LNCaP clone FGC (cell line): ENCODE measurements at regions not wholly inside any gene's neighbourhood (a gene's known extent, or its start where the extent isn't known, plus 50 kb on each side); places are given as distances from the start of the nearest gene placed in this dataset.

Experiments used
- DNase-seq: peaks from one replicate; pipeline ENCODE4 v3.0.0-alpha.2; 2011; ENCODE audit warnings: low read depth
- H3K4me3 ChIP-seq: 2 replicates; pipeline ENCODE4 v1.5.1; 2011; ENCODE audit warnings: mild to moderate bottlenecking, low read depth, low read length, control low read depth
- TF ChIP-seq, protein P1 (sequence below): IDR thresholded peaks from 2 replicates; pipeline ENCODE4 v1.5.1; 2012; ENCODE audit warnings: mild to moderate bottlenecking; ENCODE audit not compliant: control insufficient read depth, insufficient read depth; ENCODE audit errors: extremely low read depth

DNA sequence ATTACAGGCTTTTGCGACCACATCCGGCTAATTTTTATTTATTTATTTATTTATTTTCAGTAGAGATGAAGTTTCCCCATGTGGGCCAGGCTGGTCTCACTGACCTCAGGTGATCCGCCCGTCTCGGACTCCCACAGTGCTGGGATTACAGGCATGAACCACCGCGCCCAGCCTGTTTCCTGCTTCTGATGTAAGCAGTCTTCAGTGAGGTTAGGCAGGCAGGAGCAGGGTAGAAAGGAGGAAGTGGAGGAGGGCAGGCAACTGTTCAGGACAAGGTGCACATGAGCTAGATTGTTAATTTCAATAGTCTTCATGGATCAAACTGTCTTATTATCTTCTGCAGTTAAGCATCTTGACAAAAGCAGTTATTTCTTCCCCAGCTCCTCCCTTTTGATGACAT is 605.0 kb downstream of the CCSER2 start:
- no peak for DNase-seq
- TF ChIP-seq, protein P1, sequence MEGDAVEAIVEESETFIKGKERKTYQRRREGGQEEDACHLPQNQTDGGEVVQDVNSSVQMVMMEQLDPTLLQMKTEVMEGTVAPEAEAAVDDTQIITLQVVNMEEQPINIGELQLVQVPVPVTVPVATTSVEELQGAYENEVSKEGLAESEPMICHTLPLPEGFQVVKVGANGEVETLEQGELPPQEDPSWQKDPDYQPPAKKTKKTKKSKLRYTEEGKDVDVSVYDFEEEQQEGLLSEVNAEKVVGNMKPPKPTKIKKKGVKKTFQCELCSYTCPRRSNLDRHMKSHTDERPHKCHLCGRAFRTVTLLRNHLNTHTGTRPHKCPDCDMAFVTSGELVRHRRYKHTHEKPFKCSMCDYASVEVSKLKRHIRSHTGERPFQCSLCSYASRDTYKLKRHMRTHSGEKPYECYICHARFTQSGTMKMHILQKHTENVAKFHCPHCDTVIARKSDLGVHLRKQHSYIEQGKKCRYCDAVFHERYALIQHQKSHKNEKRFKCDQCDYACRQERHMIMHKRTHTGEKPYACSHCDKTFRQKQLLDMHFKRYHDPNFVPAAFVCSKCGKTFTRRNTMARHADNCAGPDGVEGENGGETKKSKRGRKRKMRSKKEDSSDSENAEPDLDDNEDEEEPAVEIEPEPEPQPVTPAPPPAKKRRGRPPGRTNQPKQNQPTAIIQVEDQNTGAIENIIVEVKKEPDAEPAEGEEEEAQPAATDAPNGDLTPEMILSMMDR = no peak
- no peak overlapping the region for H3K4me3 ChIP-seq

DNA sequence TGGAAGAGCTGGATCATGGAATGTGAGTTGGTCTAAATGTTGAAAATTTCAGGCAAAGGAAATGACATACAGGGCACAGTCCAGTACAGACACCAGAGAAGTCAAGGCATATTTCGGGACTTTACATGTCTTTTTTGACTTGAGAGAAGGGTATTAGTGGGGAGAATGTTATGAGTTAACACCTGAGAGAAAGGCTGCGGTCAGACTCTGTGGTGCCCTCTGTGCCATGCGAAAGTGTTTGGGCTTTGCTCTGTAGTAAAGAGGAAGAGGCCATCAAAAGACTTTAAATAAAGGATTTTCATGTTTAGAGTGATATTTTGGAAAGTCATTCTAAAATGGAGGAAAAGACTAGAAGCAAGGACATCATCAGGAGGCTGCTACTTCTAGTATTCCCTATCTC is 607.4 kb downstream of the CCSER2 start:
- TF ChIP-seq, protein P1 = no peak
- H3K4me3 ChIP-seq = no peak overlapping the region
- no peak for DNase-seq

DNA sequence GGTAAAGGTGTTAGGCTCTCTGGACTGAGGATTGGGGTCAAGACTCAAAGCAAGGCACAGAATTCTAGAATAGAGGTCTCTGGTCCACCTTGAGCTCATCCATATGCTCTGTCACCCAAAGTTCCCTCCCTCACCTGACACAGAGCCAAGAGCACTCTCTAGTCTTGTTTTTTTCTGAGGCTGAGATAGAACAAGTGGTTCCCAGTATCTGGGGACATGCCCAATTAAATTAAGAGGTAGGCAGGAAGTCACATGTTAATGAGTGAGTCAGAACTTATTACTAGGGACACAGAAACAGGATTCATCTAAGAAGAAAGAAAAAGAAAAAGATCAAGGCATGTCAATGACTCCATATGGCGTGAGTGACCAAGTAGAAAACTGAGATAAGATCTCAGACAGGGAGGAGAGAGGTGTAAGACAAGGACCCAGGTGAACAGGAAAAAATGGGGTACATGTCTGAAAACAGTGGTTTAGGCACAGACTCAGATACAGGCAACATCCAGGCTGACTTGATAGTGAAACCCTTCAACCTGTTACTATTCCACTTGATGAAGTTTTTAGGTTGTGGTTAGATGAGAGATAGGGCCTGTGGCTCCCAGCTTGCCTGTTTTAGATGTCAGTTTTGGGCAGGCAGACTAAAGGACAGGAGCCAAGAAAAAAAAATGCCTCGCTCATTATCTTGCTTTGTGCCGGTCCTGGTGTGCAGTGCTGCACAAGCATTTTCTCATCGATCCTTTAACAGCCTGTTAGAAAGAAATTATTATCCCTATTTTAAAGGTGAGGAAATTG is 609.9 kb downstream of the CCSER2 start:
- no peak for DNase-seq
- no peak overlapping the region for H3K4me3 ChIP-seq

DNA sequence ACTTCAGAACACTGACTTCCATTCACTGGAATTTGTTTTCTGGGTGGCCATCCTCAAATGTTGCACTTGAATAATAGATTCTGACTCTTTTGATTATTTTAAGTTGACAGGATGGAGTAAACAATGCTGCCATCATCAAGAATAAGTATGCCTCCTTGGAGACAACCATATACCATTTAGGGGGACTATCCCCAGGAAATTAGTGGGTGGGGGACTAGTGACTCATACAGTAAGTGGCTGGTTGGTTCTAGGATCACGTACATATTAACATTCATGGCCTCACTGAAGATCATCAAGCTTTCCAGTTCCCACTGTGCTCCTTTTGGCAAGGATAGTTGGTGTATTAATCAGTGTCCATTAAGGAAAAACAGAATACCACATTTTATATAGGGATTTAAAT is 615.2 kb downstream of the CCSER2 start:
- DNase-seq = no peak
- TF ChIP-seq, protein P1 = no peak
- no peak overlapping the region for H3K4me3 ChIP-seq

More for the DNA sequence above, 609.9 kb downstream of the CCSER2 start:
- TF ChIP-seq, protein P1 = no peak

DNA sequence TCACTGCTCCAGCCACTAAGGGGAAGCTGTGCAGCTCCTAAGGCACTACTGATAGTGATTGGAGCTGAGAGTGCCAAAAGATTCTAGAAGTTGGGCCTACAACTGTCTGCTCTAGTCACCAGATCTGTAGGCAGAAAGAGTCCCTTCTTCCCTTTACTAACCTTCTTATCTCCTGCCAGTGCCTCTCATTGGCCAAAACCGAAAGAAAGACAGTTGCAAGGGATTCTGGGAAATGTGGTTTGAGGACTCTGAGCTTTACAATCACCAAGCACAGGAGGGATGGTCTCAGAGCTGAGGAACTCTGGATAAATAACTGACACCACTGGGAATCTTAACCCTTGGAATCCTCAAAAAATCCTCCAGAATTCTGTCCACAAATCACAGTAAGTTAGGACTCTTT is 615.8 kb downstream of the CCSER2 start:
- no peak for DNase-seq
- TF ChIP-seq, protein P1 = no peak

DNA sequence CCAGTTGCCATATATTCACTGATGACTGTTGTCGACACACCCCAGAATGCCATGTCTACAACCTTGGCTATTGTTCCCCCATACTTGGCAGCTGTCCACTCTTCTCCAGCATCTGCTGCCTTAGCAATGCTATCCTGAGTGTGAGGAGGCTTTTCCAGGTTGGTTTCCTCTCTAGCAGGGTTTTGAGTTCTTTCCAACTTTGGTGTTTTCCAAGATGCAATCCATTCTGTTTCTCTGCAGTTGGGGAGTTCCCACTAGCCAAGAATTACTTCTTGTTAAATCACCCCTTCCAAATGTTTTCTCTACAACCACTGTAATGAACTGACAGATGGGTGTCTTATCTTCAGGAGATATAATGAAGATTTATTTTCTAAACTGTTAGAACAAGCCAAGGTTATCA is 617.4 kb downstream of the CCSER2 start:
- TF ChIP-seq, protein P1 = no peak
- DNase-seq = no peak
- no peak overlapping the region for H3K4me3 ChIP-seq

More for the DNA sequence above, 615.8 kb downstream of the CCSER2 start:
- no peak overlapping the region for H3K4me3 ChIP-seq

DNA sequence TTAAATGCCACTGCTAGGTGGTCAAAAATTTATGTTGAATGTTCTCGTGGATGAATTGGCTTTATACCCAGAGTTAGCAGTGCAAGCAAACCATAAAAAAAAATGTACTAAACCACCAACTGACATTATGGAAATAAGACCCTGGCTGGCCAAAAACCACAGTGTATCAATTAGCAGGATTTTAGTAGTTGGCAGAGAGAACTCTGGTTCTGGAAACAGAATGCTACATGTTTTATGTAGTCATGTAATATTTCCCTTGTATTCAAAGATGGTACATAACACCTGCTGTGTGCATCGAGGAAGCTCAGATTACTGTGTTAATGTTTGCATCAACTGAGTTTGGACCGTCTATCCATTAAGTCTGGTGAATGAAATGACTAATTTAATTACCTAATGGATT is 618.5 kb downstream of the CCSER2 start:
- TF ChIP-seq, protein P1 = no peak
- H3K4me3 ChIP-seq = no peak overlapping the region
- no peak for DNase-seq
